ENCODE measurements at regions not wholly inside any gene's neighbourhood (a gene's known extent, or its start where the extent isn't known, plus 50 kb on each side); places are given as distances from the start of the nearest gene placed in this dataset.
"Not testable (repeated sequence)": the region's sequence is repeated elsewhere in the genome, so short reads cannot be mapped to it uniquely, and the experiment has no call there.

- no peak for TF ChIP-seq CTCF (IDR thresholded peaks at IDR 0.05; ENCODE audit: insufficient read depth, low read depth, low read length, missing control alignments)
- no peak for DNase-seq (ENCODE audit: low read depth)
- H3K4me3 ChIP-seq (ENCODE audit: low read depth, low read length) = no peak overlapping the region
These were observed 147.2 kb upstream of the BANK1 start for GRCh38 chr4:101643186-101643837.

- not testable (repeated sequence) for DNase-seq (ENCODE audit: low read depth)
These were observed 157.8 kb upstream of the BANK1 start for GRCh38 chr4:101632766-101633165.

GRCh38 chr4:101630319-101630986, 160.1 kb upstream of the BANK1 start:
- no peak for TF ChIP-seq CTCF (IDR thresholded peaks at IDR 0.05; ENCODE audit: insufficient read depth, low read depth, low read length, missing control alignments)
- no peak overlapping the region for H3K4me3 ChIP-seq (ENCODE audit: low read depth, low read length)
- no peak for DNase-seq (ENCODE audit: low read depth)

More at GRCh38 chr4:101632766-101633165, 157.8 kb upstream of the BANK1 start:
- H3K4me3 ChIP-seq (ENCODE audit: low read depth, low read length) = not testable (repeated sequence)

- DNase-seq (ENCODE audit: low read depth) = no peak
- no peak for TF ChIP-seq CTCF (IDR thresholded peaks at IDR 0.05; ENCODE audit: insufficient read depth, low read depth, low read length, missing control alignments)
These were observed 169.4 kb upstream of the BANK1 start for GRCh38 chr4:101621120-101621519.

GRCh38 chr4:101615652-101616051, 174.9 kb upstream of the BANK1 start:
- no peak overlapping the region for H3K4me3 ChIP-seq (ENCODE audit: low read depth, low read length)
- no peak for TF ChIP-seq CTCF (IDR thresholded peaks at IDR 0.05; ENCODE audit: insufficient read depth, low read depth, low read length, missing control alignments)
- no peak for DNase-seq (ENCODE audit: low read depth)

More at GRCh38 chr4:101621120-101621519, 169.4 kb upstream of the BANK1 start:
- no peak overlapping the region for H3K4me3 ChIP-seq (ENCODE audit: low read depth, low read length)

GRCh38 chr4:101606989-101607388, 183.5 kb upstream of the BANK1 start:
- not testable (repeated sequence) for DNase-seq (ENCODE audit: low read depth); H3K4me3 ChIP-seq (ENCODE audit: low read depth, low read length)

GRCh38 chr4:101604976-101605375, 185.6 kb upstream of the BANK1 start:
- TF ChIP-seq CTCF (IDR thresholded peaks at IDR 0.05; ENCODE audit: insufficient read depth, low read depth, low read length, missing control alignments) = no peak
- H3K4me3 ChIP-seq (ENCODE audit: low read depth, low read length) = no peak overlapping the region
- no peak for DNase-seq (ENCODE audit: low read depth)

- no peak for DNase-seq (ENCODE audit: low read depth)
- TF ChIP-seq CTCF (IDR thresholded peaks at IDR 0.05; ENCODE audit: insufficient read depth, low read depth, low read length, missing control alignments) = no peak
- no peak overlapping the region for H3K4me3 ChIP-seq (ENCODE audit: low read depth, low read length)
These were observed 190.2 kb upstream of the BANK1 start for GRCh38 chr4:101600287-101600686.

Data from GM12865 (cell line).